GM12874 (cell line): ENCODE measurements at regions not wholly inside any gene's neighbourhood (a gene's known extent, or its start where the extent isn't known, plus 50 kb on each side); places are given as distances from the start of the nearest gene placed in this dataset.

ENCODE experiments used
- CTCF ChIP-seq: IDR thresholded peaks from 2 replicates; pipeline ENCODE4 v1.5.1; 2011; ENCODE audit warnings: low read depth, mild to moderate bottlenecking, control low read depth, low read length, moderate library complexity; ENCODE audit not compliant: insufficient read depth

GRCh38 chr5:163623524-163623923 is 118.1 kb downstream of the MAT2B start:
- TF ChIP-seq CTCF, result no peak

- no peak for TF ChIP-seq CTCF
Measured at GRCh38 chr5:163623986-163624385, 118.6 kb downstream of the MAT2B start.

- no peak for TF ChIP-seq CTCF
Measured at GRCh38 chr5:163624431-163624830, 119.0 kb downstream of the MAT2B start.

GRCh38 chr5:163626904-163627434 is 121.5 kb downstream of the MAT2B start:
- TF ChIP-seq CTCF, result no peak

DNA sequence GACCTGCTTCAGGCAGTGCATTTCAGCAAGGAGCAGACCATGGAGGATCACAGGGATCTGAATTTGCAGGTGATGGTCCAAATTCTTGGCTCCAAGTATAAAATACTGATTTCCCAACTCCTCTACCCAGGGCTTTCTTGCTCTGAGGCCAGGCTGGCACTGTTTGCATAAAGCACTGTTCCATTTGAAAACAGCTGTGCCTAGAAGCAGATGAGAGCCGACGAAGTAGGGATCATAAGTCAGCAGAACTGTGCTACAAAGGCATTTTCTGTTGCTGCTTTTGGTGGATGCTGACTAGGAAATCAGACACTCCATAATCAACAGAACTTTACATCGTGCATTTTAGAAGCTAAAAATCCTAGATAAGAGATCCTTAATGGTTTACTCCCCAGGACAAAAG is 126.4 kb downstream of the MAT2B start:
- no peak for TF ChIP-seq CTCF

DNA sequence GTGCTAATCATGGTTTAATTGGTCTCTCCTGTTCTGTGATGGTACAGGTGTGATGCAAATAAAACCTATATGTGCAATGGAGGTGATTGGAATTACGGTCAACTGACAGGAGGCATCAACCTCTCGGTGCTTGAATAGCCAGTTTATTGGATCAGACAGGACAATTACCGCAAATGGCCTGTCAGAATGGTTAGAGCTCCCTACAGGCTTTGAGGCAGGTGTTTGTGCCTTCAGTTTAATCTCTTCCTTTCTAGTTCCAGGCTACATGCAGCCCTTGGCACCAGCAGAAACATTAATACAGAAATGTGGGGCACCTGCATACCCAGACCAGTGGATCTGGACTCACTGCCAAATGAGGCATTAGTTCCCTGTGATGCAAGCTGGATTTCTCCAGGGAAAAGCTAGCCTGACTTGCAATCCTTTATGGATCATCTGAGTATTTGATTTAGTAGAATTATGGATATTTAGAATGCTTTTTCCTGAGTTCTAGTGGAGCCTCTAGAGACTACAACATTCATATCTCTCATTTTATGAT is 128.6 kb downstream of the MAT2B start:
- TF ChIP-seq CTCF, result no peak

GRCh38 chr5:163635631-163636030 is 130.2 kb downstream of the MAT2B start:
- no peak for TF ChIP-seq CTCF
